Keratinocyte (primary cell): ENCODE measurements at regions not wholly inside any gene's neighbourhood (a gene's known extent, or its start where the extent isn't known, plus 50 kb on each side); places are given as distances from the start of the nearest gene placed in this dataset.

Experiments
- DNase-seq: peaks from one replicate; pipeline ENCODE4 v3.0.0-alpha.2; 2011; ENCODE audit warnings: low read depth, missing footprints, low spot score
- FAIRE-seq: peaks from 2 replicates; lab custom pipeline; 2011; peaks lifted over from hg19 to GRCh38; lab: Jason Lieb, UNC
- H2AFZ ChIP-seq: 2 replicates; pipeline ENCODE4 v1.6.0; 2012; ENCODE audit warnings: low read length, control low read depth, inconsistent platforms; ENCODE audit not compliant: control insufficient read depth
- H3K27ac ChIP-seq: 2 replicates; pipeline ENCODE4 v1.5.1; 2011; ENCODE audit warnings: low read length; ENCODE audit not compliant: control insufficient read depth, insufficient read depth
- H3K27me3 ChIP-seq: 3 replicates; pipeline ENCODE4 v1.6.0; 2011; ENCODE audit warnings: low read length; ENCODE audit not compliant: control insufficient read depth, insufficient read depth; ENCODE audit errors: extremely low read depth
- H3K36me3 ChIP-seq, 2 experiments: 2 replicates in 1 of 2; 3 replicates in 1 of 2; pipeline ENCODE4 v1.5.1; 2011; ENCODE audit warnings: low read length in 2 of 2, mild to moderate bottlenecking in 1 of 2; ENCODE audit not compliant: control insufficient read depth in 2 of 2, insufficient read depth in 2 of 2; ENCODE audit errors: extremely low read depth in 1 of 2
- H3K4me1 ChIP-seq: 3 replicates; pipeline ENCODE4 v1.5.1; 2011; ENCODE audit warnings: low read length; ENCODE audit not compliant: control insufficient read depth, insufficient read depth; ENCODE audit errors: extremely low read depth
- H3K4me2 ChIP-seq: 3 replicates; pipeline ENCODE4 v1.6.0; 2011; ENCODE audit warnings: low read depth, low read length; ENCODE audit not compliant: control insufficient read depth, insufficient read depth; ENCODE audit errors: extremely low read depth
- H3K4me3 ChIP-seq, 3 experiments: fragments of 200-600 bp in 1 of 3; sonication (generic) in 1 of 3; 2 replicates in 2 of 3; 3 replicates in 1 of 3; pipeline ENCODE4 v1.5.1; 2011 to 2016; ENCODE audit warnings: low read length in 3 of 3, mild to moderate bottlenecking in 3 of 3, control low read depth in 2 of 3, inconsistent platforms in 1 of 3, low read depth in 1 of 3, mixed read lengths in 1 of 3, mixed run types in 1 of 3, moderate library complexity in 1 of 3; ENCODE audit not compliant: control insufficient read depth in 2 of 3, insufficient read depth in 2 of 3; ENCODE audit errors: extremely low read depth in 1 of 3
- H3K79me2 ChIP-seq: 2 replicates; pipeline ENCODE4 v1.6.0; 2012; ENCODE audit warnings: low read length; ENCODE audit not compliant: control insufficient read depth, insufficient read depth
- H3K9ac ChIP-seq: 3 replicates; pipeline ENCODE4 v1.6.0; 2011; ENCODE audit warnings: low read length; ENCODE audit not compliant: control insufficient read depth, insufficient read depth; ENCODE audit errors: extremely low read depth
- H3K9me1 ChIP-seq: 3 replicates; pipeline ENCODE4 v1.6.0; 2011; ENCODE audit warnings: low read length; ENCODE audit not compliant: control insufficient read depth, insufficient read depth; ENCODE audit errors: extremely low read depth
- H3K9me3 ChIP-seq: 2 replicates; pipeline ENCODE4 v1.5.1; 2012; ENCODE audit warnings: low read depth, low read length; ENCODE audit not compliant: control insufficient read depth
- H4K20me1 ChIP-seq: 3 replicates; pipeline ENCODE4 v1.6.0; 2011; ENCODE audit warnings: low read length; ENCODE audit not compliant: control insufficient read depth, insufficient read depth; ENCODE audit errors: extremely low read depth
- EZH2 ChIP-seq: IDR thresholded peaks from one replicate; pipeline ENCODE4 v1.6.1; 2012; ENCODE audit warnings: inconsistent platforms, mild to moderate bottlenecking, low read length, moderate library complexity
- dilution Hi-C: fragments of 300-500 bp; cut with MboI; formaldehyde crosslinking; loops from one replicate; pipeline ENCODE4 v1.7.0; 2020; ENCODE audit warnings: low sequenced_read_pairs; ENCODE audit not compliant: extremely low pct_ligation_motif_present
- TF ChIP-seq, protein P1 (sequence below), 3 experiments: IDR thresholded peaks in 1 of 3; conservative IDR thresholded peaks in 1 of 3; optimal IDR thresholded peaks in 1 of 3; 2 replicates in 2 of 3; 3 replicates in 1 of 3; pipeline versions ENCODE3 to v1.5.1; 2011; ENCODE audit warnings: low read length in 3 of 3, mild to moderate bottlenecking in 3 of 3, moderate library complexity in 2 of 3, control low read depth in 1 of 3, inconsistent platforms in 1 of 3; ENCODE audit not compliant: insufficient read depth in 2 of 3; ENCODE audit errors: extremely low read depth in 1 of 3

DNA sequence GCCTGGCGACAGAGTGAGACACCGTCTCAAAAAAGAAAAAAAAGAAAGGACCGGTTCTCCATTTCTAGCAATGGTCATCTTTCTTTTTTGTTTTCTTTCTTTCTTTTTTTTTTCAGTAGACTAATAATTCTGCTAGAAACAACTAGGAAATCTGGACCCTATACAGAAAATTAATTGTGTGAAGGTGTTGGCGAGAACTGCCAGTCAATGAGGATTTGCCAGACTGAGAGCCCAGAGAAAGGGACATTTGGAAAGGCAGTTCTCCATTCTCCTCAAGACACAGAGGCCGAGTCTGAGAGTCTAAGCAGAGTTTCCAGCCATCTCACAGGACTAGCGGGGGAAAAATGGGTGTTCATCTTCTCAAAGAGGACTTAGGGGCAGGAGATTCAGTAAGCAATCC lies 123.6 kb upstream of the GPC1 start:
- Histone ChIP-seq H3K4me1 (no peaks in the 10 kb centered on the region), H4K20me1 (no peaks in the 10 kb centered on the region), H3K9me3 (no peaks in the 10 kb centered on the region), H3K4me2 (no peak overlapping the region), H3K9ac (no peak overlapping the region), H2AFZ (no peak overlapping the region), H3K9me1 (no peaks in the 10 kb centered on the region), H3K27me3 (no peaks in the 10 kb centered on the region), H3K79me2 (no peaks in the 10 kb centered on the region), H3K27ac (no peak overlapping the region), H3K4me3 (no peak overlapping the region), H3K36me3 (no peaks in the 10 kb centered on the region)
- dilution Hi-C loops, result no loop called here
- FAIRE-seq (no peak), DNase-seq (no peak)
- no peak for TF ChIP-seq EZH2
- TF ChIP-seq, protein P1, sequence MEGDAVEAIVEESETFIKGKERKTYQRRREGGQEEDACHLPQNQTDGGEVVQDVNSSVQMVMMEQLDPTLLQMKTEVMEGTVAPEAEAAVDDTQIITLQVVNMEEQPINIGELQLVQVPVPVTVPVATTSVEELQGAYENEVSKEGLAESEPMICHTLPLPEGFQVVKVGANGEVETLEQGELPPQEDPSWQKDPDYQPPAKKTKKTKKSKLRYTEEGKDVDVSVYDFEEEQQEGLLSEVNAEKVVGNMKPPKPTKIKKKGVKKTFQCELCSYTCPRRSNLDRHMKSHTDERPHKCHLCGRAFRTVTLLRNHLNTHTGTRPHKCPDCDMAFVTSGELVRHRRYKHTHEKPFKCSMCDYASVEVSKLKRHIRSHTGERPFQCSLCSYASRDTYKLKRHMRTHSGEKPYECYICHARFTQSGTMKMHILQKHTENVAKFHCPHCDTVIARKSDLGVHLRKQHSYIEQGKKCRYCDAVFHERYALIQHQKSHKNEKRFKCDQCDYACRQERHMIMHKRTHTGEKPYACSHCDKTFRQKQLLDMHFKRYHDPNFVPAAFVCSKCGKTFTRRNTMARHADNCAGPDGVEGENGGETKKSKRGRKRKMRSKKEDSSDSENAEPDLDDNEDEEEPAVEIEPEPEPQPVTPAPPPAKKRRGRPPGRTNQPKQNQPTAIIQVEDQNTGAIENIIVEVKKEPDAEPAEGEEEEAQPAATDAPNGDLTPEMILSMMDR (optimal IDR thresholded peaks at IDR 0.05 in 1 of 3, IDR thresholded peaks at IDR 0.05 in 1 of 3, conservative IDR thresholded peaks at IDR 0.05 in 1 of 3; ENCODE audit: extremely low read depth in 1 of 3, insufficient read depth in 2 of 3, low read length in 3 of 3), result no peak

DNA sequence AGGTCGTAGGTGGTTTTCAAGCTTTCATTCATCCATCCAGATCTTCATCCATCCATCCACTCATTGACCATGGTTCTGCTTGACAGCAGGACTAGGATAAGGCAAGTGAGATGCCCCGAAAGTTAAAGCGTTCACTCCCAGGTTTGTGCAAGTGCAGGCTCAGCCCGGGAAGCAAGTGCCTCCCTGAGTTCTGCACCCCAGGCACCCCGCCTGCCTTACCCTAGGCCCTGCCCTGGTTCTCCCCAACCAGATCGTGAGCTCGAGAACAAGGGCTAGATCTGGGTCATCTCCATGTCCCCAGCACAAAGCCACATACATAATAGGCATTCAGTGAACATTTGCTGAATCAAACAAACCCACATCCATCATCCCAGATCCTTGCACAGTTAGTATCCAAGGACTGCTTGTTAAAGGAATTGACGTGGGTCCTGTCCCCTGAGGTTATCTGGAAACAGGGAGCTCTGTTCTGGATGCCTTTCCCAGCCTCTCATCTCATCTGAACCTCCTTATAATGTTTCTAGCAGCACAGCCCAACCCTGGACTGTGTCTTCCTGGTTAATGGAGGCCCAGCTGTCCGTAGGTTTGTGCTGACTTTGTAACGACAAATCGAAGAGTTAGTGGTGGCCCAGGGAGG lies 116.1 kb upstream of the GPC1 start:
- H4K20me1 ChIP-seq, result no peaks in the 10 kb centered on the region
- H3K4me3 ChIP-seq, result no peak overlapping the region
- no peak overlapping the region for H3K9ac ChIP-seq
- FAIRE-seq (no peak), DNase-seq (no peak)
- H3K36me3 ChIP-seq, result no peaks in the 10 kb centered on the region
- peaks cover 7% of the 10 kb centered on the region for H3K27me3 ChIP-seq
- no peaks in the 10 kb centered on the region for H3K9me3 ChIP-seq
- dilution Hi-C loops, result no loop called here
- TF ChIP-seq, protein P1 (optimal IDR thresholded peaks at IDR 0.05 in 1 of 3, IDR thresholded peaks at IDR 0.05 in 1 of 3, conservative IDR thresholded peaks at IDR 0.05 in 1 of 3; ENCODE audit: extremely low read depth in 1 of 3, insufficient read depth in 2 of 3, low read length in 3 of 3), result no peak
- no peak for TF ChIP-seq EZH2
- H3K9me1 ChIP-seq, result no peaks in the 10 kb centered on the region
- H3K79me2 ChIP-seq, result no peaks in the 10 kb centered on the region
- no peak overlapping the region for H3K4me2 ChIP-seq
- no peak overlapping the region for H2AFZ ChIP-seq
- no peak overlapping the region for H3K27ac ChIP-seq
- peaks cover 13% of the 10 kb centered on the region for H3K4me1 ChIP-seq
